ENCODE measurements at regions not wholly inside any gene's neighbourhood (a gene's known extent, or its start where the extent isn't known, plus 50 kb on each side); places are given as distances from the start of the nearest gene placed in this dataset.

GRCh38 chr1:181906631-181907030, 154.9 kb downstream of the ZNF648 start (continued):
- TF ChIP-seq, protein P1, sequence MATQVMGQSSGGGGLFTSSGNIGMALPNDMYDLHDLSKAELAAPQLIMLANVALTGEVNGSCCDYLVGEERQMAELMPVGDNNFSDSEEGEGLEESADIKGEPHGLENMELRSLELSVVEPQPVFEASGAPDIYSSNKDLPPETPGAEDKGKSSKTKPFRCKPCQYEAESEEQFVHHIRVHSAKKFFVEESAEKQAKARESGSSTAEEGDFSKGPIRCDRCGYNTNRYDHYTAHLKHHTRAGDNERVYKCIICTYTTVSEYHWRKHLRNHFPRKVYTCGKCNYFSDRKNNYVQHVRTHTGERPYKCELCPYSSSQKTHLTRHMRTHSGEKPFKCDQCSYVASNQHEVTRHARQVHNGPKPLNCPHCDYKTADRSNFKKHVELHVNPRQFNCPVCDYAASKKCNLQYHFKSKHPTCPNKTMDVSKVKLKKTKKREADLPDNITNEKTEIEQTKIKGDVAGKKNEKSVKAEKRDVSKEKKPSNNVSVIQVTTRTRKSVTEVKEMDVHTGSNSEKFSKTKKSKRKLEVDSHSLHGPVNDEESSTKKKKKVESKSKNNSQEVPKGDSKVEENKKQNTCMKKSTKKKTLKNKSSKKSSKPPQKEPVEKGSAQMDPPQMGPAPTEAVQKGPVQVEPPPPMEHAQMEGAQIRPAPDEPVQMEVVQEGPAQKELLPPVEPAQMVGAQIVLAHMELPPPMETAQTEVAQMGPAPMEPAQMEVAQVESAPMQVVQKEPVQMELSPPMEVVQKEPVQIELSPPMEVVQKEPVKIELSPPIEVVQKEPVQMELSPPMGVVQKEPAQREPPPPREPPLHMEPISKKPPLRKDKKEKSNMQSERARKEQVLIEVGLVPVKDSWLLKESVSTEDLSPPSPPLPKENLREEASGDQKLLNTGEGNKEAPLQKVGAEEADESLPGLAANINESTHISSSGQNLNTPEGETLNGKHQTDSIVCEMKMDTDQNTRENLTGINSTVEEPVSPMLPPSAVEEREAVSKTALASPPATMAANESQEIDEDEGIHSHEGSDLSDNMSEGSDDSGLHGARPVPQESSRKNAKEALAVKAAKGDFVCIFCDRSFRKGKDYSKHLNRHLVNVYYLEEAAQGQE (IDR thresholded peaks at IDR 0.05; ENCODE audit: low read depth, low read length) = no peak
- TF ChIP-seq TCF12 (IDR thresholded peaks at IDR 0.05) = no peak
- no peak for TF ChIP-seq JUND (IDR thresholded peaks at IDR 0.05)

DNA sequence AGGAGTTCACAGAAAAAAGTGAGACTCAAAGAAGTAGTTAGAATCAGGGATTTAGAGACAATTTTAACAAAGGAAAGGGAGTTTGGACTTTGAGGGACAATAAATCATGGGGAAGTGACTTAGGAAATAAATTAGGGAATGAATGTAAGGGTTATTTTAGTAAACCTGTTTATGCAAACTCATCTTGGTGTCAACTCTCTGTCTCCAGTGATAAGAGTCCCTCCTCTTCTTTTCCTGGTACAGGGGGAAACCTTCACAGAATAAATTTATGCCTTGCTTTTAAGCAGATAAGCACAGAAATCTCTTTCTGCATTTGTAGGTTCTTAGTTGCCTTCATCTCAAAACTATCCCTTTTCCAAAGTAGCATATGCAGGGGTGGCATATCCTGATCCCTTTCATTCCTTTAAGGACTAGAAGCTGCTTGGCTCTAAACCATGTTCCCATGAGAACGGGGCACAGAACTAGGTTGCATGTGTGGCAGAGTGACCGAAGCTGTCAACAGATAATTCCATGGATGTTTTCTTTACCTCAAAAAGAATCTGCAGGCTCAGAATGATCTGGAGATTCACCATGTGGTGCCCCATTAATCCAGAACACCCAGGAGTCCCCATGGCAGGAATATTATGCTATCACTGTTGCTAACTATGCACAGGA, 155.4 kb downstream of the ZNF648 start:
- Histone ChIP-seq H3K9ac (no peak overlapping the region), H3K4me2 (no peak overlapping the region), H3K27me3 (ENCODE audit: insufficient read depth) (no peaks in the 10 kb centered on the region), H3K9me2 (no peaks in the 10 kb centered on the region), H3K36me3 (replicated peaks in 1 of 2; ENCODE audit: control insufficient read depth in 1 of 2, insufficient read depth in 2 of 2, low read length in 1 of 2) (no peaks in the 10 kb centered on the region), H3K9me3 (peaks cover 4% of the 10 kb centered on the region; the same call in 1 of the 2 replicates), H3K27ac (ENCODE audit: low read depth in 2 of 2, low read length in 1 of 2) (no peak overlapping the region), H2AFZ (ENCODE audit: low read depth) (no peak overlapping the region), H3F3A (replicated peaks; ENCODE audit: insufficient read depth) (no peaks in the 10 kb centered on the region), H3K79me2 (ENCODE audit: insufficient read depth) (no peaks in the 10 kb centered on the region), H3K4me1 (ENCODE audit: control insufficient read depth in 1 of 2, insufficient read depth in 2 of 2, low read depth in 1 of 2, low read length in 1 of 2) (no peaks in the 10 kb centered on the region), H3K4me3 (ENCODE audit: low read depth in 2 of 2, low read length in 1 of 2) (no peak overlapping the region), H4K20me1 (ENCODE audit: insufficient read depth) (no peaks in the 10 kb centered on the region)
- no peak for TF ChIP-seq RCOR1 (IDR thresholded peaks at IDR 0.05; ENCODE audit: low read length)
- TF ChIP-seq TEAD4 (IDR thresholded peaks at IDR 0.05; ENCODE audit: borderline replicate concordance, insufficient read depth) = no peak
- DNase-seq = no peak
- 12% methylated on average over 2 of the region's 2 CpGs for WGBS (ENCODE audit: low lambda C conversion rate)
- ChIA-PET CTCF (no interaction called here), POLR2A (no interaction called here)

DNA sequence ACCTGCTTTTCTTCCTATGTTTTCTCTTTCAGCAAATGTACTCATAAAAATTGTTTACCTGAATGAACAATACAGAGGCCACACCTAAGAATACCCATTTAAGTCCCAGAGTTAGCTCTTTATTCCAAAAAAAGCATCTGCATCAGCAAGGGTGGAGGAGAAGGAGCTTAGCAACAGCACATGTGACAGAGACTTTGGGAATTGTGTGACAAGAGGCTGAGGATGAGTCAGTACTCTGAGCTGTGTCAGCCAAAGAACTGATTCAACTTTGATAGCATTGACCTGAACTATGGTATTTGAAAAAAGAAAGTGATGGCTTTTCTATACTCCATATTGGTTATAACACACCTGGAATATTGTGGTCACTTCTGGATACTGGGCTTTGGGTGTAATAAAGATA, 162.7 kb downstream of the ZNF648 start:
- H3F3A ChIP-seq (replicated peaks; ENCODE audit: insufficient read depth) = no peaks in the 10 kb centered on the region
- no peaks in the 10 kb centered on the region for H3K36me3 ChIP-seq (replicated peaks in 1 of 2; ENCODE audit: control insufficient read depth in 1 of 2, insufficient read depth in 2 of 2, low read length in 1 of 2)
- no peaks in the 10 kb centered on the region for H3K27me3 ChIP-seq (ENCODE audit: insufficient read depth)
- TF ChIP-seq, protein P2, sequence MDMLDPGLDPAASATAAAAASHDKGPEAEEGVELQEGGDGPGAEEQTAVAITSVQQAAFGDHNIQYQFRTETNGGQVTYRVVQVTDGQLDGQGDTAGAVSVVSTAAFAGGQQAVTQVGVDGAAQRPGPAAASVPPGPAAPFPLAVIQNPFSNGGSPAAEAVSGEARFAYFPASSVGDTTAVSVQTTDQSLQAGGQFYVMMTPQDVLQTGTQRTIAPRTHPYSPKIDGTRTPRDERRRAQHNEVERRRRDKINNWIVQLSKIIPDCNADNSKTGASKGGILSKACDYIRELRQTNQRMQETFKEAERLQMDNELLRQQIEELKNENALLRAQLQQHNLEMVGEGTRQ (IDR thresholded peaks at IDR 0.05; ENCODE audit: borderline replicate concordance, low read depth, low read length) = no peak
- no peak for TF ChIP-seq CHD2 (IDR thresholded peaks at IDR 0.05; ENCODE audit: low read length, partially characterized antibody)
- TF ChIP-seq FOXM1 (IDR thresholded peaks at IDR 0.05; ENCODE audit: low read depth) = no peak
- TF ChIP-seq GATA2 (CRISPR knock-in tag; IDR thresholded peaks at IDR 0.05) = no peak
- TF ChIP-seq, protein P3, sequence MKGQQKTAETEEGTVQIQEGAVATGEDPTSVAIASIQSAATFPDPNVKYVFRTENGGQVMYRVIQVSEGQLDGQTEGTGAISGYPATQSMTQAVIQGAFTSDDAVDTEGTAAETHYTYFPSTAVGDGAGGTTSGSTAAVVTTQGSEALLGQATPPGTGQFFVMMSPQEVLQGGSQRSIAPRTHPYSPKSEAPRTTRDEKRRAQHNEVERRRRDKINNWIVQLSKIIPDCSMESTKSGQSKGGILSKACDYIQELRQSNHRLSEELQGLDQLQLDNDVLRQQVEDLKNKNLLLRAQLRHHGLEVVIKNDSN (IDR thresholded peaks at IDR 0.05; ENCODE audit: borderline replicate concordance, low read depth) = no peak
- TF ChIP-seq CTCF (IDR thresholded peaks at IDR 0.05) = no peak
- no peak for TF ChIP-seq RCOR1 (IDR thresholded peaks at IDR 0.05; ENCODE audit: low read length)
- no peak for TF ChIP-seq MEF2A (IDR thresholded peaks at IDR 0.05; ENCODE audit: borderline replicate concordance, low read depth)
- TF ChIP-seq GABPA (IDR thresholded peaks at IDR 0.05; ENCODE audit: low read depth) = no peak
- no peak for TF ChIP-seq TCF12 (IDR thresholded peaks at IDR 0.05)
- TF ChIP-seq FOXJ3 (CRISPR knock-in tag; IDR thresholded peaks at IDR 0.05) = no peak
- no peak overlapping the region for H3K4me3 ChIP-seq (ENCODE audit: low read depth in 2 of 2, low read length in 1 of 2)
- POLR2A ChIA-PET = no interaction called here
- H2AFZ ChIP-seq (ENCODE audit: low read depth) = no peak overlapping the region
- no peaks in the 10 kb centered on the region for H4K20me1 ChIP-seq (ENCODE audit: insufficient read depth)
- CTCF ChIA-PET = no interaction called here
- no peaks in the 10 kb centered on the region for H3K9me2 ChIP-seq
- H3K27ac ChIP-seq (ENCODE audit: low read depth in 2 of 2, low read length in 1 of 2) = no peak overlapping the region
- no peaks in the 10 kb centered on the region for H3K79me2 ChIP-seq (ENCODE audit: insufficient read depth)
- no peak for DNase-seq
- peaks cover 4% of the 10 kb centered on the region; the same call in 1 of the 2 replicates for H3K9me3 ChIP-seq
- H3K9ac ChIP-seq = no peak overlapping the region
- no peak overlapping the region for H3K4me2 ChIP-seq
- H3K4me1 ChIP-seq (ENCODE audit: control insufficient read depth in 1 of 2, insufficient read depth in 2 of 2, low read depth in 1 of 2, low read length in 1 of 2) = no peaks in the 10 kb centered on the region

All from SK-N-SH (cell line).